ENCODE measurements at regions not wholly inside any gene's neighbourhood (a gene's known extent, or its start where the extent isn't known, plus 50 kb on each side); places are given as distances from the start of the nearest gene placed in this dataset.

GRCh38 chr1:217026531-217026930 lies 303.3 kb upstream of the ESRRG start:
- ChIA-PET POLR2A (ENCODE audit: unreplicated experiment) (no interaction called here), CTCF (no interaction called here)
- Histone ChIP-seq H3K4me3 (ENCODE audit: insufficient read depth, low read depth, low read length) (no peak overlapping the region), H3K4me2 (ENCODE audit: low read depth, low read length) (no peak overlapping the region), H3K9me3 (ENCODE audit: control insufficient read depth, insufficient read depth, low read length) (no peaks in the 10 kb centered on the region), H4K91ac (ENCODE audit: insufficient read depth, low read depth, low read length) (no peak overlapping the region), H3K27me3 (ENCODE audit: control insufficient read depth, insufficient read depth, low read length) (no peaks in the 10 kb centered on the region), H3K56ac (ENCODE audit: extremely low read depth, insufficient read depth, low read length) (no peak overlapping the region), H3K14ac (replicated peaks; ENCODE audit: low read depth, low read length) (no peak overlapping the region), H3K4ac (ENCODE audit: low read depth, low read length) (no peak overlapping the region), H3K4me1 (ENCODE audit: control insufficient read depth, insufficient read depth, low read length) (peaks cover 5% of the 10 kb centered on the region), H3K79me1 (ENCODE audit: low read depth in 1 of 2, low read length in 2 of 2) (no peaks in the 10 kb centered on the region), H4K20me1 (ENCODE audit: insufficient read depth, low read length) (no peaks in the 10 kb centered on the region), H3K23ac (ENCODE audit: low read depth, low read length) (no peak overlapping the region), H2AK9ac (replicated peaks; ENCODE audit: low read depth, low read length, poor library complexity) (no peak overlapping the region), H2AK5ac (ENCODE audit: low read depth, low read length) (no peak overlapping the region), H3K18ac (ENCODE audit: low read depth, low read length) (no peak overlapping the region), H2BK120ac (ENCODE audit: low read depth, low read length) (no peak overlapping the region), H2BK5ac (ENCODE audit: low read depth, low read length, poor library complexity, severe bottlenecking) (no peak overlapping the region), H3K9ac (ENCODE audit: low read depth, low read length) (no peak overlapping the region), H4K5ac (ENCODE audit: low read depth, low read length) (no peak overlapping the region), H3K36me3 (ENCODE audit: control insufficient read depth, insufficient read depth, low read length) (no peaks in the 10 kb centered on the region), H3K9me1 (ENCODE audit: insufficient read depth, low read length) (no peaks in the 10 kb centered on the region; the same call in 1 of the 2 replicates), H2BK20ac (ENCODE audit: low read depth, low read length) (no peak overlapping the region), H2AFZ (replicated peaks; ENCODE audit: low read length, poor library complexity) (no peak overlapping the region), H4K8ac (ENCODE audit: low read depth in 2 of 2, low read length in 2 of 2) (no peak overlapping the region), H3K27ac (ENCODE audit: insufficient read depth, low read length) (no peak overlapping the region), H2BK15ac (ENCODE audit: low read depth, low read length) (no peak overlapping the region)
- DNase-seq, result peak; percentile 26
- intact Hi-C loops (cut with micrococcal nuclease) (no loop called here), dilution Hi-C loops (cut with HindIII; ENCODE audit: low sequenced_read_pairs, unreplicated experiment) (no loop called here), in situ Hi-C loops (cut with MboI; ENCODE audit: low sequenced_read_pairs) (no loop called here)
- no peak for TF ChIP-seq MXI1 (IDR thresholded peaks at IDR 0.05; ENCODE audit: borderline replicate concordance, low read depth, low read length)
- no peak for TF ChIP-seq BHLHE40 (IDR thresholded peaks at IDR 0.05; ENCODE audit: low read depth, low read length)
- no peak for TF ChIP-seq RFX5 (IDR thresholded peaks at IDR 0.05; ENCODE audit: low read depth, low read length)
- TF ChIP-seq CHD1 (IDR thresholded peaks at IDR 0.05; ENCODE audit: low read depth, low read length), result no peak
- TF ChIP-seq ELK1 (IDR thresholded peaks at IDR 0.05; ENCODE audit: borderline replicate concordance, low read depth, low read length), result no peak
- TF ChIP-seq NFE2L2 (IDR thresholded peaks at IDR 0.05; ENCODE audit: low read depth, low read length), result no peak
- TF ChIP-seq MAFK (IDR thresholded peaks at IDR 0.05; ENCODE audit: low read depth, low read length), result no peak
- no peak for TF ChIP-seq CTCF (conservative IDR thresholded peaks at IDR 0.05; ENCODE audit: low read depth, low read length)
- TF ChIP-seq RAD21 (IDR thresholded peaks at IDR 0.05; ENCODE audit: low read length), result no peak
- TF ChIP-seq MAZ (IDR thresholded peaks at IDR 0.05; ENCODE audit: borderline replicate concordance, low read depth, low read length), result no peak
- TF ChIP-seq POLR2A (IDR thresholded peaks at IDR 0.05; ENCODE audit: low read depth, low read length), result no peak
- TF ChIP-seq RCOR1 (IDR thresholded peaks at IDR 0.05; ENCODE audit: insufficient replicate concordance, low read length), result no peak
- TF ChIP-seq USF2 (IDR thresholded peaks at IDR 0.05; ENCODE audit: low read depth, low read length), result no peak
- TF ChIP-seq SMC3 (IDR thresholded peaks at IDR 0.05; ENCODE audit: low read depth, low read length), result no peak
- TF ChIP-seq FOS (IDR thresholded peaks at IDR 0.05; ENCODE audit: low read depth, low read length), result no peak
- TF ChIP-seq CEBPB (IDR thresholded peaks at IDR 0.05; ENCODE audit: low read depth, low read length), result no peak
- no CpG with 5 or more reads among the region's 2 CpGs for whole genome bisulfite sequencing, 2 experiments (ENCODE audit: extremely low coverage in 2 of 2, insufficient read length in 1 of 2)
- no TSS peak for BruUV-seq (replicated peaks)
- ATAC-seq (ENCODE audit: low read depth), result no peak

All from IMR-90 (cell line).